GM12891 (cell line): ENCODE measurements at regions not wholly inside any gene's neighbourhood (a gene's known extent, or its start where the extent isn't known, plus 50 kb on each side); places are given as distances from the start of the nearest gene placed in this dataset.

Experiments used
- DNase-seq: peaks from one replicate; pipeline ENCODE4 v3.0.0; 2011; ENCODE audit warnings: low spot score; ENCODE audit not compliant: insufficient read length
- FAIRE-seq: peaks from 2 replicates; lab custom pipeline; 2011; peaks lifted over from hg19 to GRCh38; lab: Jason Lieb, UNC
- PAX5 ChIP-seq: IDR thresholded peaks from 2 replicates; pipeline ENCODE4 v1.6.1; 2011; ENCODE audit warnings: low read length, moderate library complexity, mild to moderate bottlenecking; ENCODE audit not compliant: insufficient read depth, severe bottlenecking
- POLR2A ChIP-seq: IDR thresholded peaks from 2 replicates; pipeline ENCODE4 v1.6.1; 2011; ENCODE audit warnings: low read depth, low read length, control low read depth
- POLR2AphosphoS5 ChIP-seq: IDR thresholded peaks from 2 replicates; pipeline ENCODE4 v1.6.1; 2011; ENCODE audit warnings: low read depth, low read length, control low read depth
- POU2F2 ChIP-seq: IDR thresholded peaks from 2 replicates; pipeline ENCODE4 v1.6.1; 2011; ENCODE audit warnings: low read depth, mild to moderate bottlenecking, control low read depth, low read length, moderate library complexity
- SPI1 ChIP-seq: IDR thresholded peaks from 2 replicates; pipeline ENCODE4 v1.6.1; 2011; ENCODE audit warnings: low read depth, low read length, control low read depth
- TAF1 ChIP-seq: IDR thresholded peaks from 2 replicates; pipeline ENCODE4 v1.6.1; 2011; ENCODE audit warnings: low read depth, low read length, control low read depth

- DNase-seq (no peak), FAIRE-seq (no peak)
- TF ChIP-seq SPI1 (no peak), POU2F2 (no peak), POLR2A (no peak), TAF1 (no peak), POLR2AphosphoS5 (no peak), PAX5 (no peak)
Observed at GRCh38 chr12:34198924-34199323, 176.6 kb downstream of the ALG10 start.

GRCh38 chr12:34203866-34204620 is 181.7 kb downstream of the ALG10 start:
- DNase-seq, result no peak
- TF ChIP-seq PAX5, result no peak
- no peak for TF ChIP-seq TAF1
- no peak for TF ChIP-seq SPI1
- TF ChIP-seq POLR2A, result no peak
- TF ChIP-seq POLR2AphosphoS5, result no peak
- no peak for TF ChIP-seq POU2F2
- no peak for FAIRE-seq

- FAIRE-seq (no peak), DNase-seq (no peak)
- TF ChIP-seq TAF1 (no peak), PAX5 (no peak), SPI1 (no peak), POU2F2 (no peak), POLR2A (no peak), POLR2AphosphoS5 (no peak)
Observed at GRCh38 chr12:34204830-34205285, 182.6 kb downstream of the ALG10 start.

- TF ChIP-seq SPI1, result no peak
- TF ChIP-seq TAF1, result no peak
- no peak for TF ChIP-seq POLR2AphosphoS5
- no peak for TF ChIP-seq POU2F2
- TF ChIP-seq POLR2A, result no peak
- no peak for TF ChIP-seq PAX5
- no peak for DNase-seq
- FAIRE-seq, result no peak
Observed at GRCh38 chr12:34205401-34205800, 183.1 kb downstream of the ALG10 start.

- TF ChIP-seq POLR2A (no peak), SPI1 (no peak), PAX5 (no peak), POU2F2 (no peak), POLR2AphosphoS5 (no peak), TAF1 (no peak)
- DNase-seq (no peak), FAIRE-seq (no peak)
Observed at GRCh38 chr12:34206061-34206785, 183.9 kb downstream of the ALG10 start.

- DNase-seq, result no peak
- TF ChIP-seq TAF1, result no peak
- TF ChIP-seq POLR2A, result no peak
- no peak for TF ChIP-seq POU2F2
- no peak for TF ChIP-seq PAX5
- TF ChIP-seq SPI1, result no peak
- no peak for TF ChIP-seq POLR2AphosphoS5
- FAIRE-seq, result no peak
Observed at GRCh38 chr12:34207858-34208257, 185.6 kb downstream of the ALG10 start.

GRCh38 chr12:34208331-34209258 is 186.3 kb downstream of the ALG10 start:
- DNase-seq, result no peak
- no peak for FAIRE-seq
- no peak for TF ChIP-seq PAX5

GRCh38 chr12:34209259-34209835 is 187.1 kb downstream of the ALG10 start:
- DNase-seq (no peak), FAIRE-seq (no peak)
- TF ChIP-seq SPI1 (no peak), POU2F2 (no peak), POLR2AphosphoS5 (no peak), POLR2A (no peak), TAF1 (no peak), PAX5 (no peak)

GRCh38 chr12:34210183-34210582 is 187.9 kb downstream of the ALG10 start:
- no peak for TF ChIP-seq TAF1
- no peak for TF ChIP-seq POLR2A
- no peak for TF ChIP-seq POU2F2
- no peak for TF ChIP-seq PAX5
- no peak for TF ChIP-seq SPI1
- no peak for TF ChIP-seq POLR2AphosphoS5
- no peak for DNase-seq
- no peak for FAIRE-seq
